GM19468 (cell line): ENCODE measurements at regions not wholly inside any gene's neighbourhood (a gene's known extent, or its start where the extent isn't known, plus 50 kb on each side); places are given as distances from the start of the nearest gene placed in this dataset.

Source experiments
- ATAC-seq: cut with Tn5 transposase; IDR thresholded peaks from one replicate; pipeline ENCODE4 v1.9.1; 2021; ENCODE audit warnings: mild to moderate bottlenecking, moderate library complexity, moderate number of reproducible peaks; ENCODE audit not compliant: unreplicated experiment; ENCODE audit errors: extremely low read depth

GRCh38 chr7:47693216-47693615 is 111.3 kb upstream of the TNS3 start:
- ATAC-seq, result no peak

GRCh38 chr7:47691988-47692387 is 110.1 kb upstream of the TNS3 start:
- ATAC-seq, result no peak

GRCh38 chr7:47690902-47691558 is 109.1 kb upstream of the TNS3 start:
- no peak for ATAC-seq

- ATAC-seq, result no peak
Observed at GRCh38 chr7:47689558-47689957, 107.6 kb upstream of the TNS3 start.

- no peak for ATAC-seq
Observed at GRCh38 chr7:47688311-47689100, 106.6 kb upstream of the TNS3 start.

- no peak for ATAC-seq
Observed at GRCh38 chr7:47685712-47686376, 103.9 kb upstream of the TNS3 start.

GRCh38 chr7:47685151-47685550 is 103.2 kb upstream of the TNS3 start:
- no peak for ATAC-seq

GRCh38 chr7:47684728-47685127 is 102.8 kb upstream of the TNS3 start:
- no peak for ATAC-seq

- no peak for ATAC-seq
Observed at GRCh38 chr7:47683485-47683898, 101.6 kb upstream of the TNS3 start.

GRCh38 chr7:47682874-47683273 is 101.0 kb upstream of the TNS3 start:
- ATAC-seq, result no peak

- no peak for ATAC-seq
Observed at GRCh38 chr7:47681249-47681810, 99.4 kb upstream of the TNS3 start.

GRCh38 chr7:47678641-47679380 is 96.9 kb upstream of the TNS3 start:
- no peak for ATAC-seq

- no peak for ATAC-seq
Observed at GRCh38 chr7:47677664-47678063, 95.8 kb upstream of the TNS3 start.

- ATAC-seq, result no peak
Observed at GRCh38 chr7:47677093-47677492, 95.2 kb upstream of the TNS3 start.

GRCh38 chr7:47672977-47673381 is 91.1 kb upstream of the TNS3 start:
- no peak for ATAC-seq

GRCh38 chr7:47672271-47672791 is 90.4 kb upstream of the TNS3 start:
- ATAC-seq, result no peak

GRCh38 chr7:47671358-47671757 is 89.4 kb upstream of the TNS3 start:
- ATAC-seq, result no peak

GRCh38 chr7:47670729-47671128 is 88.8 kb upstream of the TNS3 start:
- peak; percentile 93 for ATAC-seq

GRCh38 chr7:47669901-47670384 is 88.0 kb upstream of the TNS3 start:
- no peak for ATAC-seq
